ENCODE measurements at regions not wholly inside any gene's neighbourhood (a gene's known extent, or its start where the extent isn't known, plus 50 kb on each side); places are given as distances from the start of the nearest gene placed in this dataset.

DNA sequence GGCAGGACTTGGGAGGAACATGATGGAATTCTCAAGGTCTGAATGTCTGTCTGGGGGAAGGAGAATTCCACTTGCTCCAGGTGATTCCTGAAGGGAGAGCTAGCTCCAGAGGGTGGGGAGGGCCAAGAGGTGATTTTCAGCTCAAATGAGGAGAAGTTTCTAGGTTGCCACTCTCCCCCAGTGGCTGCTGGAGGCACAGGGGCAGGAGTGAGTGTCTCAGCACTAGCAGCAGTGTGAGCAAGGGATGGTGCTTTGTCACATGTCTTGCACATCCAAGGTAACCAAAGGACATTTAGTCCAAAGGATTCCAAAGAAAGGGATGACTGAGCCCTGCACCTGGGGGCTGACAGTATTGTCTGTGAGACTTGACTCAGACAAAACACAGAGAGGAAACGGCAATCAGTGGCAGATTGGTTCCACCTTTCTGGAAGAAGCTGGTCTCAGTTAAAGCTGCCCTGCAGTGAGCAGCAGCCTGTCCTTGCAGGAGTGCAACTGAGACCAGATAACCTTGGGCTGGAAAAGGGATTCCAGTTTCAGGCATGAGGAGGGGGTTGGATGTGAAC, 51.2 kb upstream of the PCBD1 start:
- no peak for DNase-seq

GRCh38 chr10:70940834-70941568, 52.6 kb upstream of the PCBD1 start:
- peak; percentile 35 for DNase-seq

DNA sequence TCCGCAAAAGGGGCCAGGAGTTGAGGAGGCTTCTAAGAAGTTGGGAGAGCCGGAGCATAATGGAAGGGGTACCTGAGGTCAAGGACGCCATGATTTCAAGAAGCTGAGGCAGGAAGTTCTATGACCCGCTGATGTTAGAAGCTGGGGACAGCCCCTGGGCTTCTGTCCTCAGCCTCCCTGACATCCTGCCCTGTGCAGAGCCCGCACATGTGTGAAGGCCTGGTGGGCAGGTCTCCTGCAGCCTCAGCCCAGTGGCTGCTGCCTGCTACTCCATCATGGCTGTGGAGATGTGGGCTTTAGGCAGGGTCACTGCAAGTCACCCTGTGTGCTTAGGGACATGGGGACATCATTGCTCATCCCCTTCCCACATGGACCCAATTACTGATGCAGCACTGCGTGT, 53.8 kb upstream of the PCBD1 start:
- no peak for DNase-seq

GRCh38 chr10:70942725-70943124, 54.4 kb upstream of the PCBD1 start:
- no peak for DNase-seq

DNA sequence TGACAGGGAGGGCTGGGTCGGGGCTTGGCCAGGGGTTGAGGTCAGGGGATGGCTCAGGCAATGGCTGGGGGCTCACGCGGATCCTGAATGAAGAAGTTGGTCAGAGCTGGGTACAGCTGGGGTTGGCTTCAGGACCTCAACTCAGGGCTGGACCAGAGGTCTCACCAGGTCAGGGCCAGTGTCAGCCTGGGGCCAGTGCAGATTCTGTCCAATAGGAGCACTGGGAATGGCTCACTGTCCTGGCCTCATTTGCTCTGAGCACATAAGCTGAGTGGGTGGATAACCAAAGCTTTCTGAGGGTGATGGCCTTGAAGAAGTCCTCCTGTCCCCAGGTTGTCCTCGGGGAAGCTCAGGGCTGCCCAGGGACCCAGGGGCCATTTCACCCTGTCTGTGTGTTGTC, 54.9 kb upstream of the PCBD1 start:
- DNase-seq, result no peak

GRCh38 chr10:70943841-70944466, 55.6 kb upstream of the PCBD1 start:
- no peak for DNase-seq

DNA sequence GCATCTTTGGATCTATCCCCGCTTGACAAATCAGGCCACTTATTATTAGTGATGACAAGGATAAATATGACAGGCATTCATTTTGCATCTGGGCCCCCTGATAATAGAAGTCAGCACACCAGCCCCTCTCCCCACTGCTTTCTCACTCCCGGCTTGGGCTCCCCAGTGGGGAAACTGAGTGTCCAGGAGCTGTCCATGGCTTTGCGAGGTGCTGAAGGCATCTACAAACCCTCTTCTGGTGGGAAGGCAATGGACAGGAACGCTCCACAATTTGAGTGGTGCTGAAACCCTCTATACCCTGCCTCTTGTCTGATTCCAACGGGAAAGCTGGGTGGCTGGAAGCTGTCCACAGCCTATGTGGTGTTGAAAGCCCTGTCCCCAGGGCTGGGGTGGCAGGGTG, 61.7 kb upstream of the PCBD1 start:
- no peak for DNase-seq

- DNase-seq, result no peak
These were observed 62.4 kb upstream of the PCBD1 start for GRCh38 chr10:70950801-70951200.

GRCh38 chr10:70952401-70952800, 64.0 kb upstream of the PCBD1 start:
- no peak for DNase-seq

DNA sequence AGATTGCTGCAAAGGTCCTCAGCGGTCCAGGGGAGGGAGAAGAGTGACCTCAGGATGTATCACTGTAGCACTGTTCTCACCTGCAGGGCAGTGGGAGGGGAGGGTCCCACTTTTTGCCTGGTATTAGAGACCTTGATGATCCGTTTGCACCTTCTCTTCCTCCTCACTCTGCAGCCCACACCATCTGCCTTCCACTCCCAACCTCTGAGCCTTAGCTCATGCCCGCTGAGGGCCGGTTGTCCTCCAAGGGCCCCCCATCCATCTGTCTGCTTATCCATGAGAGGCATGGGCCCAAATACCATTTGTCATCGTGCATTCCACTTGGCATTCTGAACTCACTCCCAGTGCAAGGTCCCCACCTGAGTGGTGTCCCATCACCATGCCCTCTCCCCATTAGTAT, 64.6 kb upstream of the PCBD1 start:
- no peak for DNase-seq

GRCh38 chr10:70954381-70955176, 66.2 kb upstream of the PCBD1 start:
- DNase-seq, result no peak

- DNase-seq, result no peak
These were observed 67.8 kb upstream of the PCBD1 start for GRCh38 chr10:70956029-70956759.

- no peak for DNase-seq
These were observed 70.0 kb upstream of the PCBD1 start for GRCh38 chr10:70958396-70958795.

DNA sequence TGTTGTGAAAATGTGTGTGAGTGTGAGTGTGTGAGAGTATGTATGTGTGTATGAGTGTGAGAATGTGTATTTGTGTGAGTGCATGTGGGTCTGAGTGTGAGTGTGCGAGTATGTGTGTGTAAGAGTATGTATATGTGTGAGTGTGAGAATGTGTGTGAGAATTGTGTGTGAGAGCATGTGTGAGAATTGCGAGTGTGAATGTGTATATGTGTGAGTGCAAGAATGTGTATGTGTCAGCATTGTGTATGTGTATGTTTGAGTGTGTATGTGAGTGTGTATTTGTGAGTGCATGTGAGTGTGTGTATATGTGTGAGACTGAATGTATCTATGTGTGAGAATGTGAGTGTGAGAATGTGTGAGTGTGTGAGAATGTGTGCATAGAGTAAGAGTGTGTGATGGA, 72.0 kb upstream of the PCBD1 start:
- no peak for DNase-seq

GRCh38 chr10:70960783-70961570, 72.6 kb upstream of the PCBD1 start:
- DNase-seq, result no peak

- DNase-seq, result no peak
These were observed 74.3 kb upstream of the PCBD1 start for GRCh38 chr10:70962686-70963085.

DNA sequence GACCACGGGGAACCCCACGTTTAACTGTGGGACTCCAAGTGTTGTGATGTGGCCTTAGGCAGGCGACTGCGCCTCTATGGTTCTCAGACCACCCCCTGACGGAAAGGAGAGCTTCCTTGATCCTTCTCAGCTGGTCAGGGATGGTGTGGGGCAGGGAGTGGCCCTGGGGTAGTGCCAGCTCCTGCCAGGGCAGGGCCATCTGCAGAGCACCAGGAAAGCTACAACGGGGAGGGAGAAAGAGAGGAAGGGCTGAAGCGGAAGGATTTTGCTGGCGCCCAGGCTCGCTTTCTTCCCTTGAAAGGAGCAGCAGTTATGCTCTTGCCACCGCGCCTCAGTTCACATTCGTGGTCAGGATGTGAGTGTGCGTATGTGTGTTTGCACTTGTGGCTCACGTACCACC, 74.9 kb upstream of the PCBD1 start:
- no peak for DNase-seq

DNA sequence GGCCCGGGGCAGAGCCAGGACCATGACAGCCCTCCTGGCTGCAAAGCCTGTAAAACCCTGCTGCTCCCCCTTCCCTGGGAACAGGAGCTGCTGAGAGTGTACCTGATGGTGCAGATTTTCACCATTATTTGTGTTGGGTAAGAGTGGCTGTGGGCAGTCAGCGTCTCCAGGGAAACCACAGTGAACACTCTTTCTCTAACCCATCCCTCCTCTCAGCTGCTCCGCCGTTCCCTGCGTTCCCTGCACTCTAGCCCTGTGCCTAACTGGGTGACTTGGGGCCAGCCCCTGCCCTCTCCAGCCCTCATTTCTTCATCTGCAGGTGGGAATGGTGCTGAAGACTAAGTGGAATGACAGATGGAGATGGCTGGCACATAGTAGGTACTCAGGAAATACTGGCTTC, 75.9 kb upstream of the PCBD1 start:
- no peak for DNase-seq

DNA sequence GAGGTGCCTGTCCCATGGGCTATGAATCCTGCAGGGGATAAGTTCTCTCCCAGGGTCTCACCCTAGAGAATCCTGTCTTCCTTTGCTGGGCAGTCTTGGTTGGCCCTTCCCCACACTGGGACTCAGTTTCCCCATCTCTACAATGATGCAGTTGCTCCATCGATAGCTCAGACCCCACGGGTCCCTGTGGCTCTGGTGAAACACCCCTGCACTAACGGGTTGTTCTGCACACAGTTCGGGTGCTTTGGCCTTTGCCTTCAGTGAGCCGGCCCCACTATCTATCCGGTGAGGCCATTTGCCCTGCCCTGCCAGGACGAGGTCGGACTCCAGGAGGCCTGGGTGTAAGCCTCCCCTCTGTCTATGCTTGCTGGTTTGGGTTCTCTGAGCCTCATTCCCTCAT, 76.5 kb upstream of the PCBD1 start:
- DNase-seq, result no peak

GRCh38 chr10:70965566-70965965, 77.2 kb upstream of the PCBD1 start:
- no peak for DNase-seq
